Choroid plexus epithelial cell (primary cell): ENCODE measurements at regions not wholly inside any gene's neighbourhood (a gene's known extent, or its start where the extent isn't known, plus 50 kb on each side); places are given as distances from the start of the nearest gene placed in this dataset.

ENCODE experiments used
- DNase-seq: peaks from one replicate; pipeline ENCODE4 v3.0.0-alpha.2; 2010; ENCODE audit warnings: low read depth
- H3K4me3 ChIP-seq: 2 replicates; pipeline ENCODE4 v1.5.1; 2011; ENCODE audit warnings: low read depth, mild to moderate bottlenecking, control low read depth, low read length, moderate library complexity
- CTCF ChIP-seq: conservative IDR thresholded peaks from 2 replicates; pipeline ENCODE4 v1.5.1; 2011; ENCODE audit warnings: low read depth, mild to moderate bottlenecking, control low read depth, inconsistent platforms, low read length, moderate library complexity

DNA sequence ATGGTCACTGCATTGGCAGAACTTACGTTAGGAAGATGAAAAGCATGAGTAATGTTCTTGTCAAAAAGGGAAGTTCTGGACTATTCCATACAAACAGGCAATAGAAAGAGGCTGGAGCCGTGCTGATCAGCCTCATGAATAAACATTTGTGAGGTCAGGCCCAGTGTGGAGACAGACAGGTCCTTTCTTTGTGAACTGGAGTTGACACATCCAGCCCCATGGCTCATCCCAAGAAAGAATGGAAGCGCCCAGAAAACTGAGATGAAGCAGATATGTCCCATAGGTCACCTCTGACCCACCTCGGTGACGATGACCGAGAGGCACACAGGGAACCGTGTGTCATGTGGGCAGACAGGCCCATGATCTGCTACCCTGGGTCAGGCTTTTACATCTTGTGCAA is 276.0 kb upstream of the SGK1 start:
- H3K4me3 ChIP-seq: no peak overlapping the region
- no peak for DNase-seq
- no peak for TF ChIP-seq CTCF

DNA sequence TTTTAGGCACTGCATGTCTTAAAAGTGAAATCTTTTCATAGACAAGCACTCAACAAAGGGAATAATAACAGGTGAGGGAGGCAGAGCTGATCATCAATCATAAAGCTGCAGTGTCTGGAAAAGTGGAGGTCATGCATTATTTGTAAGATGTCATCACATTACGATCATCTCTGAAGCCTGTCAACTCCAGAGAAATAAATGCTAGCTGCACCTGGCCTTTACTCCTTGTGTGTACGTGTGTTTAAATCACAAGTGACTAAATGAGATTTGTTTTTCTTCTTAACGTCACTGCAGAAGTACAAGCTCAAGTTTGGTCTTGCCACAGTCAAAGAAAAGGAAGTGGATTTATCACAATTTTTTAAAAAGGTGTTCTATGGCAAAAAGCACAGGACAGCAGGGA is 275.5 kb upstream of the SGK1 start:
- no peak for DNase-seq
- no peak overlapping the region for H3K4me3 ChIP-seq

GRCh38 chr6:134593024-134593423 is 275.1 kb upstream of the SGK1 start:
- no peak for DNase-seq
- no peak for TF ChIP-seq CTCF
- no peak overlapping the region for H3K4me3 ChIP-seq

More for the DNA sequence above, 275.5 kb upstream of the SGK1 start:
- TF ChIP-seq CTCF: no peak

DNA sequence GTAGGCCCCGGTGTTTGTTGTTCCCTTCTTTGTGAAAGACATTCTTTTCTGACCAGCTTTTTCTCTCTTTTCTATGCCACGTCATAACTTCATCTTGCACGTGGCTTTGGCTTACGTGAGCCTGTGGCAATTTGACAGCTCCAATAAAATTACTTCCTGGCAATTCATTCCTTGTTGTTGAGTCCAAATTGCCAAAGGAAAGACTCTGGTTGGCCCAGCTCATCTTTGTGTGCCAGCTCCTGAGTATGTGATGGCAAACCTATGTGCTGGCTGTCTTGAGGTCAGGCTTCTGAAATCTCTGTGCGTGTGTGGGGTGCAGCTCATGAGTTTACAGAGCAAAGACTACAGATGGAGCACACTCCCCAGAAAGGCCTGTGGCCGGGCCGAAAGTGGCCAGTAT is 272.5 kb upstream of the SGK1 start:
- no peak for TF ChIP-seq CTCF
- H3K4me3 ChIP-seq: no peak overlapping the region
- DNase-seq: no peak

- no peak for TF ChIP-seq CTCF
- H3K4me3 ChIP-seq: no peak overlapping the region
- DNase-seq: no peak
Observed at GRCh38 chr6:134590004-134590403, 272.1 kb upstream of the SGK1 start.

GRCh38 chr6:134589512-134589911 is 271.6 kb upstream of the SGK1 start:
- DNase-seq: peak; percentile 97
- no peak overlapping the region for H3K4me3 ChIP-seq
- no peak for TF ChIP-seq CTCF

DNA sequence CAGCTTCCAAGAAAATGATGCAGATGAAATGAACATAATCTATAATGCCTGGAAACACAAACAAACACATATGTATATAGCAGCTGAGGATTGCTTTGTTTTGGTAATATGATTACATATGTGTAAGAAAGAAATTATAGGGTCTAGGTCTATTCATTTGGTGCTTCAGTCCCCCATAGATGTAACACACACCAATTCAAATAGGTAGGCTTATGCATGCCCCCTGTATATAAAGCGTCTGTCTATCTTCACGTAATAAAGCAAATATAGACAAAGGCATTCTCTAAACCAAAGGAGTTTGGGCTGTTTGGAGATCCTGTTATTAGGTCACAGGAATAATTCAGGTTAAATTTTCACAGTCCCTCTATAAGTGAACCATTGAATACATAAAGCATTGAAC is 270.4 kb upstream of the SGK1 start:
- no peak for TF ChIP-seq CTCF
- no peak overlapping the region for H3K4me3 ChIP-seq
- DNase-seq: no peak
